Stomach (tissue), 4 donors: ENCODE measurements at regions not wholly inside any gene's neighbourhood (a gene's known extent, or its start where the extent isn't known, plus 50 kb on each side); places are given as distances from the start of the nearest gene placed in this dataset.

Experiments
- EP300 ChIP-seq: sonication (generic); formaldehyde crosslinking; IDR thresholded peaks from one replicate; pipeline ENCODE4 v1.6.1; 2017; ENCODE audit warnings: antibody characterized with exemption
- POLR2A ChIP-seq, 4 donors: fragments of 450-650 bp; IDR thresholded peaks; one replicate each; pipeline ENCODE4 v1.6.1; 2016; ENCODE audit warnings: antibody characterized with exemption in 4 of 4, control low read depth in 2 of 4, mild to moderate bottlenecking in 1 of 4, moderate library complexity in 1 of 4
- POLR2AphosphoS5 ChIP-seq, 3 donors: sonication (generic); formaldehyde crosslinking; IDR thresholded peaks; one replicate each; pipeline ENCODE4 v1.6.1; 2016; ENCODE audit warnings: antibody characterized with exemption in 3 of 3
- TF ChIP-seq, protein P1 (sequence below), 7 experiments: fragments of 450-650 bp in 4 of 7; fragments of 200-600 bp in 3 of 7; sonication (generic) in 3 of 7; IDR thresholded peaks; one replicate each; pipeline ENCODE4 v1.5.1; 2016 to 2019; ENCODE audit warnings: antibody characterized with exemption in 7 of 7, control low read depth in 2 of 7, mild to moderate bottlenecking in 1 of 7

DNA sequence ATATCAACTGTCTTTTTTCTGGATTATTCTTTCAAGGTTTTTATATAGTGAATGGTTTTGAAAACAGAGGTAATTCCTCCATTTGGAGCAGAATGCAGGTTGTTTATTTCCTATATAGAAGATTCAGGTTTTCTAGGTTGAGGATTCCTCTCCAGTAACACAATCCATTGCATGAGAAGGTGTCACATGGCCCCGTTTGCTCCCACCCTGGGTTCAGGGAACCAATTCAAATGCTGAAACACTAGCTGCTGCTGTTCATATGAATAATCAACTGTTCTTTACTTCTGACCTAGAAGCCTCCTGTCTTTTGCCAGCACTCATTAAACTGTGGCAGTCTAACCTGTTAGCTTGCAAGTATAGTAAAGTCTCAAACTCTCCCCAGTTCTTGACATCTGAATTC is 1316.9 kb upstream of the TENM3 start:
- TF ChIP-seq POLR2AphosphoS5 (IDR thresholded peaks at IDR 0.05): no peak
- no peak for TF ChIP-seq EP300
- TF ChIP-seq, protein P1, sequence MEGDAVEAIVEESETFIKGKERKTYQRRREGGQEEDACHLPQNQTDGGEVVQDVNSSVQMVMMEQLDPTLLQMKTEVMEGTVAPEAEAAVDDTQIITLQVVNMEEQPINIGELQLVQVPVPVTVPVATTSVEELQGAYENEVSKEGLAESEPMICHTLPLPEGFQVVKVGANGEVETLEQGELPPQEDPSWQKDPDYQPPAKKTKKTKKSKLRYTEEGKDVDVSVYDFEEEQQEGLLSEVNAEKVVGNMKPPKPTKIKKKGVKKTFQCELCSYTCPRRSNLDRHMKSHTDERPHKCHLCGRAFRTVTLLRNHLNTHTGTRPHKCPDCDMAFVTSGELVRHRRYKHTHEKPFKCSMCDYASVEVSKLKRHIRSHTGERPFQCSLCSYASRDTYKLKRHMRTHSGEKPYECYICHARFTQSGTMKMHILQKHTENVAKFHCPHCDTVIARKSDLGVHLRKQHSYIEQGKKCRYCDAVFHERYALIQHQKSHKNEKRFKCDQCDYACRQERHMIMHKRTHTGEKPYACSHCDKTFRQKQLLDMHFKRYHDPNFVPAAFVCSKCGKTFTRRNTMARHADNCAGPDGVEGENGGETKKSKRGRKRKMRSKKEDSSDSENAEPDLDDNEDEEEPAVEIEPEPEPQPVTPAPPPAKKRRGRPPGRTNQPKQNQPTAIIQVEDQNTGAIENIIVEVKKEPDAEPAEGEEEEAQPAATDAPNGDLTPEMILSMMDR (IDR thresholded peaks at IDR 0.05): no peak
- no peak for TF ChIP-seq POLR2A (IDR thresholded peaks at IDR 0.05)
